ENCODE measurements at regions not wholly inside any gene's neighbourhood (a gene's known extent, or its start where the extent isn't known, plus 50 kb on each side); places are given as distances from the start of the nearest gene placed in this dataset.

GRCh38 chr13:65783383-65783782 lies 1446.8 kb downstream of the PCDH9 start:
- no peak for TF ChIP-seq CTCF (IDR thresholded peaks at IDR 0.05)
- TF ChIP-seq ZFX (IDR thresholded peaks at IDR 0.05; ENCODE audit: borderline replicate concordance): no peak

Data from 22Rv1 (cell line).